Liver (tissue), 3 donors: ENCODE measurements at regions not wholly inside any gene's neighbourhood (a gene's known extent, or its start where the extent isn't known, plus 50 kb on each side); places are given as distances from the start of the nearest gene placed in this dataset.

Source experiments
- ATF3 ChIP-seq: IDR thresholded peaks from 2 replicates; pipeline ENCODE4 v1.6.1; 2016; ENCODE audit warnings: antibody characterized with exemption
- MAX ChIP-seq: IDR thresholded peaks from 2 replicates; pipeline ENCODE4 v1.6.1; 2016; ENCODE audit warnings: antibody characterized with exemption
- NR2F2 ChIP-seq: IDR thresholded peaks from 2 replicates; pipeline ENCODE4 v1.6.1; 2016; ENCODE audit warnings: antibody characterized with exemption
- REST ChIP-seq: IDR thresholded peaks from 2 replicates; pipeline ENCODE4 v1.6.1; 2016; ENCODE audit warnings: antibody characterized with exemption, mild to moderate bottlenecking
- SP1 ChIP-seq: IDR thresholded peaks from 2 replicates; pipeline ENCODE4 v1.6.1; 2018; ENCODE audit warnings: antibody characterized with exemption, mild to moderate bottlenecking
- TAF1 ChIP-seq: conservative IDR thresholded peaks from 2 replicates; pipeline ENCODE4 v1.6.1; 2016; ENCODE audit warnings: antibody characterized with exemption, mild to moderate bottlenecking
- TF ChIP-seq, protein P1 (sequence below): fragments of 150-350 bp; IDR thresholded peaks from 2 replicates; pipeline ENCODE4 v1.5.1; 2017; ENCODE audit warnings: improper control_type of control experiment, low read depth, low read length; ENCODE audit not compliant: missing input control
- donor health status: healthy.
- donor health status: healthy.

- TF ChIP-seq, protein P1, sequence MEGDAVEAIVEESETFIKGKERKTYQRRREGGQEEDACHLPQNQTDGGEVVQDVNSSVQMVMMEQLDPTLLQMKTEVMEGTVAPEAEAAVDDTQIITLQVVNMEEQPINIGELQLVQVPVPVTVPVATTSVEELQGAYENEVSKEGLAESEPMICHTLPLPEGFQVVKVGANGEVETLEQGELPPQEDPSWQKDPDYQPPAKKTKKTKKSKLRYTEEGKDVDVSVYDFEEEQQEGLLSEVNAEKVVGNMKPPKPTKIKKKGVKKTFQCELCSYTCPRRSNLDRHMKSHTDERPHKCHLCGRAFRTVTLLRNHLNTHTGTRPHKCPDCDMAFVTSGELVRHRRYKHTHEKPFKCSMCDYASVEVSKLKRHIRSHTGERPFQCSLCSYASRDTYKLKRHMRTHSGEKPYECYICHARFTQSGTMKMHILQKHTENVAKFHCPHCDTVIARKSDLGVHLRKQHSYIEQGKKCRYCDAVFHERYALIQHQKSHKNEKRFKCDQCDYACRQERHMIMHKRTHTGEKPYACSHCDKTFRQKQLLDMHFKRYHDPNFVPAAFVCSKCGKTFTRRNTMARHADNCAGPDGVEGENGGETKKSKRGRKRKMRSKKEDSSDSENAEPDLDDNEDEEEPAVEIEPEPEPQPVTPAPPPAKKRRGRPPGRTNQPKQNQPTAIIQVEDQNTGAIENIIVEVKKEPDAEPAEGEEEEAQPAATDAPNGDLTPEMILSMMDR = no peak
- no peak for TF ChIP-seq MAX
- no peak for TF ChIP-seq ATF3
- TF ChIP-seq NR2F2 = no peak
- TF ChIP-seq TAF1 = no peak
- TF ChIP-seq SP1 = no peak
- TF ChIP-seq REST = no peak
These were observed 196.5 kb downstream of the SNX18 start for GRCh38 chr5:54713923-54714581.
